Gastrocnemius medialis (tissue), 4 donors: ENCODE measurements at regions not wholly inside any gene's neighbourhood (a gene's known extent, or its start where the extent isn't known, plus 50 kb on each side); places are given as distances from the start of the nearest gene placed in this dataset.

Source experiments
- ATAC-seq, 2 donors: fragments of 150-250 bp; one replicate each; pipeline ENCODE4 v1.9.1; 2016
- DNase-seq, 2 donors: peaks; one replicate each; pipeline ENCODE4 v3.0.0-alpha.2; 2019
- H3K27ac ChIP-seq, 4 donors: fragments of 200-600 bp; sonication (generic); 1 replicate in 1 of 4; 2 replicates in 3 of 4; pipeline ENCODE4 v1.5.1; 2016 to 2018; ENCODE audit warnings: mild to moderate bottlenecking in 2 of 4, moderate library complexity in 1 of 4
- H3K27me3 ChIP-seq, 3 donors: fragments of 200-600 bp; sonication (generic) in 2 of 3; 1 replicate in 1 of 3; 2 replicates in 2 of 3; pipeline versions ENCODE4 v1.5.1 to v1.6.0; 2016 to 2019; ENCODE audit warnings: mild to moderate bottlenecking in 1 of 3, moderate library complexity in 1 of 3
- H3K36me3 ChIP-seq, 2 donors: fragments of 200-600 bp; sonication (generic) in 1 of 2; one replicate each; pipeline ENCODE4 v1.5.1; 2017 to 2018
- H3K4me1 ChIP-seq, 2 donors: fragments of 200-600 bp; sonication (generic) in 1 of 2; one replicate each; pipeline ENCODE4 v1.5.1; 2016 to 2017; ENCODE audit warnings: mild to moderate bottlenecking in 2 of 2
- H3K4me3 ChIP-seq, 4 donors: fragments of 200-600 bp; sonication (generic) in 3 of 4; 1 replicate in 1 of 4; 2 replicates in 3 of 4; pipeline ENCODE4 v1.5.1; 2016 to 2019; ENCODE audit warnings: mild to moderate bottlenecking in 2 of 4
- H3K9me3 ChIP-seq, 3 donors: fragments of 200-600 bp; sonication (generic) in 2 of 3; 1 replicate in 1 of 3; 2 replicates in 2 of 3; pipeline ENCODE4 v1.5.1; 2016 to 2019
- POLR2A ChIP-seq, 2 donors: fragments of 450-650 bp; IDR thresholded peaks; one replicate each; pipeline ENCODE4 v1.6.1; 2017; ENCODE audit warnings: antibody characterized with exemption in 2 of 2, mild to moderate bottlenecking in 2 of 2, moderate library complexity in 2 of 2
- in situ Hi-C, 4 donors: fragments of 200-750 bp; cut with MboI; loops; one replicate each; pipeline versions ENCODE4 v1.15.0 to v1.8.0; 2017; ENCODE audit warnings: low sequenced_read_pairs in 4 of 4
- intact Hi-C: fragments of 100-400 bp; cut with DNase I; formaldehyde crosslinking; loops from one replicate; pipeline ENCODE4 v1.15.1; 2023; ENCODE audit warnings: low total_unique reads
- TF ChIP-seq, protein P1 (sequence below), 5 experiments: fragments of 450-650 bp in 3 of 5; fragments of 200-600 bp in 2 of 5; sonication (generic) in 2 of 5; IDR thresholded peaks in 4 of 5; conservative IDR thresholded peaks in 1 of 5; 1 replicate in 4 of 5; 2 replicates in 1 of 5; pipeline ENCODE4 v1.5.1; 2016 to 2019; ENCODE audit warnings: antibody characterized with exemption in 5 of 5, mild to moderate bottlenecking in 3 of 5, moderate library complexity in 3 of 5

DNA sequence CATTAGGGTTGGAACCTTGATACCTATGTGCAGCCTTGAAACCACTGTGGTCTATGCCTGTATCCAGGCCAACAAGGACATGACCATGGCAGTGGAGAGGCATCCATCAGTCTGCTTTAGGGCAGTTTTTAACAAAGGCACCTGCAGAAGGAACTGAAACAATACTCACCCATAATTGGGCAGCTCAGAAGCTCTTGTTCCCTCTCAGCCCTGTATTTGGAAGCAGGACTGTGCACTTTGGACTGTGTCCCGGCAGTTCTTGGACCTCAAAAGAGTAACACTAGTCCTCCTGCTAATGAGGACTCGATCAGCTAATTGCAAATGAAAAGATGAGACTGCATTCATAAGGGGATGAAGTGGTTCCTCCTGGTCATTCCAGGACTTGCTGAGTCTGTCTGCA, 500.2 kb upstream of the TNP1 start:
- no peak overlapping the region for H3K4me3 ChIP-seq
- H3K36me3 ChIP-seq: no peaks in the 10 kb centered on the region
- in situ Hi-C loops: no loop called here
- peaks cover 21 to 27% of the 10 kb centered on the region in 2 donors for H3K4me1 ChIP-seq
- intact Hi-C loops: no loop called here
- H3K9me3 ChIP-seq: no peaks in the 10 kb centered on the region
- no peaks in the 10 kb centered on the region for H3K27me3 ChIP-seq
- ATAC-seq (no peak), DNase-seq (no peak)
- no peak for TF ChIP-seq POLR2A (IDR thresholded peaks at IDR 0.05)
- TF ChIP-seq, protein P1, sequence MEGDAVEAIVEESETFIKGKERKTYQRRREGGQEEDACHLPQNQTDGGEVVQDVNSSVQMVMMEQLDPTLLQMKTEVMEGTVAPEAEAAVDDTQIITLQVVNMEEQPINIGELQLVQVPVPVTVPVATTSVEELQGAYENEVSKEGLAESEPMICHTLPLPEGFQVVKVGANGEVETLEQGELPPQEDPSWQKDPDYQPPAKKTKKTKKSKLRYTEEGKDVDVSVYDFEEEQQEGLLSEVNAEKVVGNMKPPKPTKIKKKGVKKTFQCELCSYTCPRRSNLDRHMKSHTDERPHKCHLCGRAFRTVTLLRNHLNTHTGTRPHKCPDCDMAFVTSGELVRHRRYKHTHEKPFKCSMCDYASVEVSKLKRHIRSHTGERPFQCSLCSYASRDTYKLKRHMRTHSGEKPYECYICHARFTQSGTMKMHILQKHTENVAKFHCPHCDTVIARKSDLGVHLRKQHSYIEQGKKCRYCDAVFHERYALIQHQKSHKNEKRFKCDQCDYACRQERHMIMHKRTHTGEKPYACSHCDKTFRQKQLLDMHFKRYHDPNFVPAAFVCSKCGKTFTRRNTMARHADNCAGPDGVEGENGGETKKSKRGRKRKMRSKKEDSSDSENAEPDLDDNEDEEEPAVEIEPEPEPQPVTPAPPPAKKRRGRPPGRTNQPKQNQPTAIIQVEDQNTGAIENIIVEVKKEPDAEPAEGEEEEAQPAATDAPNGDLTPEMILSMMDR (IDR thresholded peaks at IDR 0.05 in 4 of 5, conservative IDR thresholded peaks at IDR 0.05 in 1 of 5): no peak
- H3K27ac ChIP-seq: peak overlapping the region in 2 of 4 donors; percentile 43 to 56

DNA sequence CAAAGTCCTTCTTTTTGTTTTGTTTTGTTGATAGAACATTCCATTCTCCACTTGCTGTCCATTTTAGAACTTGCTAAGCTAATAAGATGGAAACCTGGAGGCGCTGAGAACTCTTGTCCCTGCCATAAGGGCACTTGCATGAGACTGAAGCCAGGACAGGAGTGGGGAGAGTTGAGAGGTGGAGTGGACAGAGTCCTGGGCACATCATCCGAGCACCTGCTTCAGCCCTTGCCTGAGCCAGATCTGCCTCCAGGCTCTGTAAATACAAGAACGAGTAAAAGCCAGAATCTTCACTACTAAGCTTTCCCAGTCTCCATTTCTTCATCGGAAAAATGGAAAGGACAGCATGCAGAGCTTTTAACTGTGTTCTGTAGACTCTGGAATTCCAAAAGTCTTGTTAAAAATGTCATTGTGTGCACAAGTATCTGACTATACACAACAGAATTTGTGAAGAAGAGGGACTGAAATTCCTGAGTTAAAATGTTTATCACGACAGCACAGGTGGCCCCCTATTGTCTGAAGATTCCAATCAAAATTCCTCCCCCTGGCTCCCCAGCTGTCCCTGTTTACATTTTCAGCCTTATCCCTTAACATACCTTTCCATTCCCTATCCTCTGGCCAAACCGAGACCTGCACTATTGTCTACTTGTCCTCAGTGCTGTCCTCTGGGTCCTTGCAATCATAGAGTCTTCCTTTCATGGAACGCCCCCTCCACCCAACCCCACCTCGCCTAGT, 498.2 kb upstream of the TNP1 start:
- intact Hi-C loops: no loop called here

DNA sequence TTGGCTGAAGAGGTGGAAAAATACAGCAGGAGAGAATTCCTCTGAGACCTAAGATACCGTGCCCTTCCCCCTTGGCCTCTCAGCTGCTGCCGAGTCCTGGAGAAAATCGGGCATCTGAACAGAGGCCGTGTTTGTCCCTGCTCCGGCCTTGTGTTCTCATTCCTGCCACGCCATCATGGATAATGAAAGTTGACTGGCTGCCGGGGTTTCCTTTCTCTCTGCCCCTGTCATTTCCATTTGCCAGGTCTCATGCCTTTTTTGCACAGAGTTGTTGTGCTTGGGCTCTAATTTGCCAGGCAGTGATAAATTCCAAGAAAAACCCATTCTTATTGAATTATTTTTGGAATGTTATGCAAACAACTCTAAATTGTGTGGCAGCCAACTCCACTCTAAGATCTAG, 496.9 kb upstream of the TNP1 start:
- Histone ChIP-seq H3K27ac (peak overlapping the region in 3 of 4 donors; percentile 12 to 47 (median 14)), H3K27me3 (no peaks in the 10 kb centered on the region), H3K36me3 (no peaks in the 10 kb centered on the region), H3K9me3 (no peaks in the 10 kb centered on the region), H3K4me3 (no peak overlapping the region), H3K4me1 (peaks cover 21 to 27% of the 10 kb centered on the region in 2 donors)
- ATAC-seq (peak in 1 of 2 donors; percentile 25), DNase-seq (peak in 1 of 2 donors; percentile 40)
- in situ Hi-C loops: no loop called here
- intact Hi-C loops: no loop called here
- TF ChIP-seq, protein P1 (IDR thresholded peaks at IDR 0.05 in 4 of 5, conservative IDR thresholded peaks at IDR 0.05 in 1 of 5): no peak
- TF ChIP-seq POLR2A (IDR thresholded peaks at IDR 0.05): no peak

More for the DNA sequence above, 498.2 kb upstream of the TNP1 start:
- TF ChIP-seq, protein P1 (IDR thresholded peaks at IDR 0.05 in 4 of 5, conservative IDR thresholded peaks at IDR 0.05 in 1 of 5): no peak
- no peak for TF ChIP-seq POLR2A (IDR thresholded peaks at IDR 0.05)
- Histone ChIP-seq H3K9me3 (no peaks in the 10 kb centered on the region), H3K27me3 (no peaks in the 10 kb centered on the region), H3K27ac (peak overlapping the region in 1 of 4 donors; percentile 47), H3K36me3 (no peaks in the 10 kb centered on the region), H3K4me3 (no peak overlapping the region), H3K4me1 (peaks cover 21 to 27% of the 10 kb centered on the region in 2 donors)
- in situ Hi-C loops: no loop called here
- ATAC-seq (no peak), DNase-seq (no peak)

DNA sequence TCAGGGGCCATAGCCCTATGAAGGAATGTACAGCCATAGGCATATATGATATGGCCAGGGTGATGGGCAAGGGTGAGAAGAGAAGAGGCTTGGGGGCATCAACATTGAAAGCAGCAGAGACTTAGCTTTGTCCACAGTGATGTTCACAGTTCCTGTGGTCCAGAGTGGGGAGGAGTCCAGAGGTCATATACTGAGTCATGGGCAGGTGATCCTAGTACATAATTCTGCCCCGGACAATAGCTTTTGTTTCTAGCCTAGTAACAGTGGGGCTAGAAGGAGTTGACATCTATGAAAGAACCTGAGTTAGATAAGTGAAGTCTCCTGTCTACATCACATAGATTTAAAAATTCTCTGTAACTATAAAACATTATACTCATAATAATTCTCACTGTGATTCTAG, 496.3 kb upstream of the TNP1 start:
- no peak for DNase-seq
- no peak for TF ChIP-seq POLR2A (IDR thresholded peaks at IDR 0.05)
- ATAC-seq: no peak
- intact Hi-C loops: no loop called here
- Histone ChIP-seq H3K9me3 (no peaks in the 10 kb centered on the region), H3K36me3 (no peaks in the 10 kb centered on the region), H3K27me3 (no peaks in the 10 kb centered on the region), H3K27ac (peak overlapping the region in 1 of 4 donors; percentile 24), H3K4me1 (peaks cover 19 to 20% of the 10 kb centered on the region in 2 donors), H3K4me3 (no peak overlapping the region)
- in situ Hi-C loops: no loop called here

DNA sequence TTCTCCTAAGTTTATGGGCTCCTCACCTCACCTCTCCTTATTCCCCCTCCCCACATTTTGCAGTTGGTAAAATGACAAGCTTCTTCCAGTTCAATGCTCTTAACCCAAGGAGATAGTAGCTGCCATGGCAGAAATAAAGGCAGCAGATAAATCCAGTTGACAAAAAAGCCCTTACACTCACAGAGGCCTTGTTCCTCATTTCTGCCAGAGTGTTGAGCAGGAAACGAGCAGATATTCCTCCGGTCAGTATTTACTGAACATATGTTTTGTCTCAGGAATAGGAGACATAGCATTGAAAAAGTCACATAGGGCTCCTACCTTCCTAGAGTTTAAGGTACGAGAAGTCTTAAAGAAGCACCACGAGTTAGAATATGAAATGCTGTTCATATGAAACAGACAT, 493.7 kb upstream of the TNP1 start:
- no peak overlapping the region for H3K4me3 ChIP-seq
- TF ChIP-seq, protein P1 (IDR thresholded peaks at IDR 0.05 in 4 of 5, conservative IDR thresholded peaks at IDR 0.05 in 1 of 5): no peak
- no peak for TF ChIP-seq POLR2A (IDR thresholded peaks at IDR 0.05)
- in situ Hi-C loops: no loop called here
- H3K4me1 ChIP-seq: peaks cover 4 to 9% of the 10 kb centered on the region in 2 donors
- no peaks in the 10 kb centered on the region for H3K9me3 ChIP-seq
- DNase-seq (no peak), ATAC-seq (no peak)
- no peaks in the 10 kb centered on the region for H3K36me3 ChIP-seq
- no peak overlapping the region for H3K27ac ChIP-seq
- H3K27me3 ChIP-seq: no peaks in the 10 kb centered on the region
- intact Hi-C loops: no loop called here
